MM.1S (cell line): ENCODE measurements at regions not wholly inside any gene's neighbourhood (a gene's known extent, or its start where the extent isn't known, plus 50 kb on each side); places are given as distances from the start of the nearest gene placed in this dataset.

Source experiments
- DNase-seq: peaks from one replicate; pipeline ENCODE4 v3.0.0-alpha.2; 2015
- H2AFZ ChIP-seq: fragments of 300-600 bp; sonication (generic); 2 replicates; pipeline ENCODE4 v1.6.0; 2016; ENCODE audit warnings: antibody characterized with exemption, low read length
- H3F3A ChIP-seq: fragments of 300-600 bp; sonication (generic); 2 replicates; pipeline ENCODE4 v1.6.1; 2016; ENCODE audit warnings: mild to moderate bottlenecking, antibody characterized with exemption, low read length, moderate library complexity, mixed read lengths; ENCODE audit not compliant: insufficient read depth
- H3K27ac ChIP-seq: fragments of 300-600 bp; sonication (generic); 2 replicates; pipeline ENCODE4 v1.5.1; 2016; ENCODE audit warnings: mild to moderate bottlenecking, low read length
- H3K27me3 ChIP-seq: fragments of 300-600 bp; sonication (generic); replicated peaks from 2 replicates; pipeline ENCODE4 v1.6.0; 2016; ENCODE audit warnings: low read length; ENCODE audit not compliant: insufficient read depth
- H3K36me3 ChIP-seq: fragments of 300-600 bp; sonication (generic); replicated peaks from 2 replicates; pipeline ENCODE4 v1.6.1; 2016; ENCODE audit warnings: mild to moderate bottlenecking, low read length, mixed read lengths; ENCODE audit not compliant: insufficient read depth
- H3K4me1 ChIP-seq: fragments of 300-600 bp; sonication (generic); 2 replicates; pipeline ENCODE4 v1.6.1; 2016; ENCODE audit warnings: low read length, mixed read lengths
- H3K4me2 ChIP-seq: fragments of 300-600 bp; sonication (generic); 2 replicates; pipeline ENCODE4 v1.6.0; 2016; ENCODE audit warnings: low read depth, low read length
- H3K4me3 ChIP-seq: fragments of 300-600 bp; sonication (generic); 2 replicates; pipeline ENCODE4 v1.5.1; 2016; ENCODE audit warnings: low read length, mixed read lengths
- H3K79me2 ChIP-seq: fragments of 300-600 bp; sonication (generic); 2 replicates; pipeline ENCODE4 v1.6.1; 2016; ENCODE audit warnings: mixed run types, low read length, mixed read lengths
- H3K9ac ChIP-seq: fragments of 300-600 bp; sonication (generic); 2 replicates; pipeline ENCODE4 v1.6.1; 2016; ENCODE audit warnings: low read length, mixed read lengths
- H3K9me2 ChIP-seq: fragments of 300-600 bp; sonication (generic); replicated peaks from 2 replicates; pipeline ENCODE4 v1.6.1; 2016; ENCODE audit warnings: mild to moderate bottlenecking, low read length, mixed read lengths; ENCODE audit not compliant: insufficient read depth
- H3K9me3 ChIP-seq: fragments of 300-600 bp; sonication (generic); replicated peaks from 2 replicates; pipeline ENCODE4 v1.6.1; 2016; ENCODE audit warnings: mild to moderate bottlenecking, low read length, mixed read lengths; ENCODE audit not compliant: insufficient read depth
- H4K20me1 ChIP-seq: fragments of 300-600 bp; sonication (generic); 2 replicates; pipeline ENCODE4 v1.6.1; 2016; ENCODE audit warnings: mild to moderate bottlenecking, low read length, moderate library complexity, mixed read lengths; ENCODE audit not compliant: insufficient read depth
- CTCF ChIP-seq: fragments of 300-600 bp; sonication (generic); IDR thresholded peaks from 2 replicates; pipeline ENCODE4 v1.5.1; 2016; ENCODE audit warnings: antibody characterized with exemption, low read length, mixed read lengths
- EZH2 ChIP-seq: fragments of 300-600 bp; sonication (generic); optimal IDR thresholded peaks from 2 replicates; pipeline ENCODE3; 2017; ENCODE audit warnings: low read depth, mild to moderate bottlenecking, antibody characterized with exemption, low read length, mixed read lengths
- EZH2phosphoT487 ChIP-seq: fragments of 300-600 bp; sonication (generic); IDR thresholded peaks from 2 replicates; pipeline ENCODE4 v1.6.1; 2018; ENCODE audit warnings: antibody characterized with exemption, low read length

GRCh38 chr7:18208921-18209320 lies 181.3 kb upstream of the PRPS1L1 start:
- Histone ChIP-seq H3K36me3 (no peaks in the 10 kb centered on the region), H3F3A (no peaks in the 10 kb centered on the region), H3K9me3 (no peaks in the 10 kb centered on the region), H3K79me2 (no peaks in the 10 kb centered on the region), H3K4me1 (no peaks in the 10 kb centered on the region), H3K9ac (no peak overlapping the region), H3K4me3 (no peak overlapping the region), H3K27me3 (no peaks in the 10 kb centered on the region), H3K27ac (no peak overlapping the region), H3K9me2 (no peaks in the 10 kb centered on the region), H4K20me1 (no peaks in the 10 kb centered on the region), H2AFZ (no peak overlapping the region), H3K4me2 (no peak overlapping the region)
- TF ChIP-seq EZH2phosphoT487 (no peak), CTCF (no peak), EZH2 (no peak)
- no peak for DNase-seq

- Histone ChIP-seq H3K27me3 (no peaks in the 10 kb centered on the region), H3K4me2 (no peak overlapping the region), H3K4me1 (no peaks in the 10 kb centered on the region), H3K9me2 (no peaks in the 10 kb centered on the region), H3K36me3 (no peaks in the 10 kb centered on the region), H3F3A (no peaks in the 10 kb centered on the region), H3K4me3 (no peak overlapping the region), H3K9me3 (no peaks in the 10 kb centered on the region), H2AFZ (no peak overlapping the region), H3K79me2 (no peaks in the 10 kb centered on the region), H3K27ac (no peak overlapping the region), H3K9ac (no peak overlapping the region), H4K20me1 (no peaks in the 10 kb centered on the region)
- no peak for DNase-seq
- TF ChIP-seq EZH2 (no peak), EZH2phosphoT487 (no peak), CTCF (no peak)
Observed at GRCh38 chr7:18210377-18210776, 182.7 kb upstream of the PRPS1L1 start.

- Histone ChIP-seq H3K4me3 (no peak overlapping the region), H3K9me2 (no peaks in the 10 kb centered on the region), H4K20me1 (no peaks in the 10 kb centered on the region), H3K27ac (no peak overlapping the region), H3F3A (no peaks in the 10 kb centered on the region), H3K36me3 (no peaks in the 10 kb centered on the region), H3K79me2 (no peaks in the 10 kb centered on the region), H3K4me2 (no peak overlapping the region), H2AFZ (no peak overlapping the region), H3K4me1 (no peaks in the 10 kb centered on the region), H3K9me3 (no peaks in the 10 kb centered on the region), H3K27me3 (no peaks in the 10 kb centered on the region), H3K9ac (no peak overlapping the region)
- no peak for TF ChIP-seq EZH2
- no peak for TF ChIP-seq CTCF
- DNase-seq, result no peak
Observed at GRCh38 chr7:18210788-18211187, 183.1 kb upstream of the PRPS1L1 start.
